ENCODE measurements at regions not wholly inside any gene's neighbourhood (a gene's known extent, or its start where the extent isn't known, plus 50 kb on each side); places are given as distances from the start of the nearest gene placed in this dataset.

GRCh38 chr9:89845321-89845720 is 240.5 kb downstream of the GADD45G start:
- TF ChIP-seq, protein P1, sequence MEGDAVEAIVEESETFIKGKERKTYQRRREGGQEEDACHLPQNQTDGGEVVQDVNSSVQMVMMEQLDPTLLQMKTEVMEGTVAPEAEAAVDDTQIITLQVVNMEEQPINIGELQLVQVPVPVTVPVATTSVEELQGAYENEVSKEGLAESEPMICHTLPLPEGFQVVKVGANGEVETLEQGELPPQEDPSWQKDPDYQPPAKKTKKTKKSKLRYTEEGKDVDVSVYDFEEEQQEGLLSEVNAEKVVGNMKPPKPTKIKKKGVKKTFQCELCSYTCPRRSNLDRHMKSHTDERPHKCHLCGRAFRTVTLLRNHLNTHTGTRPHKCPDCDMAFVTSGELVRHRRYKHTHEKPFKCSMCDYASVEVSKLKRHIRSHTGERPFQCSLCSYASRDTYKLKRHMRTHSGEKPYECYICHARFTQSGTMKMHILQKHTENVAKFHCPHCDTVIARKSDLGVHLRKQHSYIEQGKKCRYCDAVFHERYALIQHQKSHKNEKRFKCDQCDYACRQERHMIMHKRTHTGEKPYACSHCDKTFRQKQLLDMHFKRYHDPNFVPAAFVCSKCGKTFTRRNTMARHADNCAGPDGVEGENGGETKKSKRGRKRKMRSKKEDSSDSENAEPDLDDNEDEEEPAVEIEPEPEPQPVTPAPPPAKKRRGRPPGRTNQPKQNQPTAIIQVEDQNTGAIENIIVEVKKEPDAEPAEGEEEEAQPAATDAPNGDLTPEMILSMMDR (IDR thresholded peaks at IDR 0.05), result no peak
- no peak for TF ChIP-seq POLR2A (IDR thresholded peaks at IDR 0.05)

Measured in testis (tissue), 2 donors.